ENCODE measurements at regions not wholly inside any gene's neighbourhood (a gene's known extent, or its start where the extent isn't known, plus 50 kb on each side); places are given as distances from the start of the nearest gene placed in this dataset.

DNA sequence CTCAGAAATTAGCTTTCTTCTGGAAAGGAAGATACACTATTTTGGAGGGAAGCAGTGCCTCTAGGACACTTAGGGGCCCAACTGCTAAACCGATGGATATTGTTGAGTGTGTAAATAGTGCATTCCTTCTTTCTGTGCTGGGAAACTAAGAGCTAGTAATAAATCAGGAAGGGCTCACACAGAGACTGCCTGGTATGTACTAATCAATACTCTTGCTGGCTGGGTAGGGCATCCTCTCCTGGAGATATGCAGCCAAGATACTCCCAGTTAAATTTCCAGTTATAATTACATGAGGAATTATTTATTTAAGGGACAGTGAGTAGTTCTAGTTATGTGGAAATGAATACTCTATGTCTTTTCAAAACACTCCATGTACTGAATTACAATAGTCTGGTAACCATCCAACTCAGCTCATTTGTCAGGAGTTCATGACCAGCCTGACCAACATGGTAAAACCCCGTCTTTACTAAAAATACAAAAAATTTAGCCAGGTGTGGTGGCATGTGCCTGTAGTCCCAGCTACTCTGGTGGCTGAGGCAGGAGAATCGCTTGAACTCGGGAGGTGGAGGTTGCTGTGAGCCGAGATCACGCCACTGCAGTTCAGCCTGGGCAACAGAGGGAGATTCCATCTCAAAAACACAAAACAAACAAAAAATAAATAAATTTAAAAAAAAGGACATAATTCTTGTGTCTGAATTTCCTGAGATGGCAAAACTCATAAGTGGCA is 100.0 kb downstream of the OR2B2 start:
- TF ChIP-seq, protein P1, sequence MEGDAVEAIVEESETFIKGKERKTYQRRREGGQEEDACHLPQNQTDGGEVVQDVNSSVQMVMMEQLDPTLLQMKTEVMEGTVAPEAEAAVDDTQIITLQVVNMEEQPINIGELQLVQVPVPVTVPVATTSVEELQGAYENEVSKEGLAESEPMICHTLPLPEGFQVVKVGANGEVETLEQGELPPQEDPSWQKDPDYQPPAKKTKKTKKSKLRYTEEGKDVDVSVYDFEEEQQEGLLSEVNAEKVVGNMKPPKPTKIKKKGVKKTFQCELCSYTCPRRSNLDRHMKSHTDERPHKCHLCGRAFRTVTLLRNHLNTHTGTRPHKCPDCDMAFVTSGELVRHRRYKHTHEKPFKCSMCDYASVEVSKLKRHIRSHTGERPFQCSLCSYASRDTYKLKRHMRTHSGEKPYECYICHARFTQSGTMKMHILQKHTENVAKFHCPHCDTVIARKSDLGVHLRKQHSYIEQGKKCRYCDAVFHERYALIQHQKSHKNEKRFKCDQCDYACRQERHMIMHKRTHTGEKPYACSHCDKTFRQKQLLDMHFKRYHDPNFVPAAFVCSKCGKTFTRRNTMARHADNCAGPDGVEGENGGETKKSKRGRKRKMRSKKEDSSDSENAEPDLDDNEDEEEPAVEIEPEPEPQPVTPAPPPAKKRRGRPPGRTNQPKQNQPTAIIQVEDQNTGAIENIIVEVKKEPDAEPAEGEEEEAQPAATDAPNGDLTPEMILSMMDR (conservative IDR thresholded peaks at IDR 0.05 in 1 of 2, IDR thresholded peaks at IDR 0.05 in 1 of 2; ENCODE audit: extremely low read depth in 1 of 2, insufficient read depth in 1 of 2, low read depth in 1 of 2, low read length in 2 of 2) = no peak
- no peak for TF ChIP-seq EZH2 (IDR thresholded peaks at IDR 0.05; ENCODE audit: borderline replicate concordance, low read length)
